Adrenal gland (tissue), 9 donors: ENCODE measurements at regions not wholly inside any gene's neighbourhood (a gene's known extent, or its start where the extent isn't known, plus 50 kb on each side); places are given as distances from the start of the nearest gene placed in this dataset.

Experiments used
- DNase-seq, 7 donors: peaks; one replicate each; pipeline ENCODE4 v3.0.0-alpha.2; 2019 to 2020
- H3K27ac ChIP-seq, 5 donors: fragments of 200-600 bp; sonication (generic) in 4 of 5; 1 replicate in 3 of 5; 2 replicates in 2 of 5; pipeline versions ENCODE4 v1.5.1 to v1.8.0; 2016 to 2020; ENCODE audit warnings: mild to moderate bottlenecking in 1 of 5
- H3K27me3 ChIP-seq: fragments of 200-600 bp; 2 replicates; pipeline ENCODE4 v1.8.0; 2021
- H3K36me3 ChIP-seq, 2 donors: fragments of 200-600 bp; replicated peaks in 1 of 2; 1 replicate in 1 of 2; 2 replicates in 1 of 2; pipeline versions ENCODE4 v1.5.1 to v1.8.0; 2018 to 2022
- H3K4me1 ChIP-seq, 2 donors: fragments of 200-600 bp; replicated peaks in 1 of 2; 1 replicate in 1 of 2; 2 replicates in 1 of 2; pipeline versions ENCODE4 v1.5.1 to v1.8.0; 2018 to 2021
- H3K4me3 ChIP-seq, 4 donors: fragments of 200-600 bp; sonication (generic) in 3 of 4; one replicate each; pipeline ENCODE4 v1.5.1; 2016 to 2018
- H3K9me3 ChIP-seq, 3 donors: fragments of 200-600 bp; sonication (generic) in 1 of 3; replicated peaks in 1 of 3; 1 replicate in 2 of 3; 2 replicates in 1 of 3; pipeline versions ENCODE4 v1.5.1 to v1.8.0; 2016 to 2021
- CTCF ChIP-seq, 6 experiments: fragments of 450-650 bp in 4 of 6; fragments of 200-600 bp in 2 of 6; sonication (generic) in 1 of 6; IDR thresholded peaks; 1 replicate in 5 of 6; 2 replicates in 1 of 6; pipeline versions ENCODE4 v1.5.1 to v1.8.0; 2016 to 2021; ENCODE audit warnings: antibody characterized with exemption in 6 of 6, mild to moderate bottlenecking in 2 of 6, moderate library complexity in 1 of 6
- POLR2A ChIP-seq, 2 donors: fragments of 450-650 bp; IDR thresholded peaks; one replicate each; pipeline ENCODE4 v1.6.1; 2017; ENCODE audit warnings: antibody characterized with exemption in 2 of 2, mild to moderate bottlenecking in 2 of 2, moderate library complexity in 1 of 2
- WGBS, 4 donors: extraction: QIAGEN DNeasy Blood & Tissue Kit in 2 of 4; methylation state at CpG; one replicate each; pipeline versions ENCODE4 v1.1.5 to v1.1.7; 2013 to 2017; 5-methylcytosine and 5-hydroxymethylcytosine counted together
- intact Hi-C, 2 donors: fragments of 100-400 bp; cut with DNase I; formaldehyde crosslinking; loops; one replicate each; pipeline versions ENCODE4 v1.14.1 to v1.15.0; 2022 to 2023
- donor health status: healthy with polysubstance abuse.
- donor health status: Bipolar disorder and iron deficiency.
- donor health status: DM: yes; HTN: yes; CAD: no.
- donor health status: DM: no; HTN: no; CAD: no.
- donor health status: DM: no; HTN: no; CAD: no.

DNA sequence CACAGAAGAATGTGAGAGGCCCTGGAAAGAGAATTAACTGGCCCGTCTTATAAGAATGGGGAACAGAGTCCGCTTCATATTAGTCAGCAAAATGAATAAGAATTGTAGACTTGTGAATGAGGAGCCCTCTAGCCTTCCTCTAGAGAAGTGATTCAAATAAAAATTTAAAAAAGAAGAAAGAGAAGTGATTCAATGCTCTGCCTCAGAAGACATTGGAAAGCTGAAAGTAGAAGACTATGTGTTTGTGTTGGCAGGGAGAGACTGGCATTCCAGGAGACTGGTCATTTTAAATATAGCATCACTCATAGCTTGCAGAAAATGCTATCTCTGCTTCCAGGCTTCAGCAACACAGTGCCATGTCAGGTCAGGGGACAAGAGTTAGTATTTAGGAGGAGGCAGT lies 190.6 kb upstream of the HS3ST3A1 start:
- Histone ChIP-seq H3K4me1 (no peaks in the 10 kb centered on the region), H3K9me3 (no peaks in the 10 kb centered on the region), H3K27me3 (no peaks in the 10 kb centered on the region), H3K36me3 (no peaks in the 10 kb centered on the region), H3K4me3 (no peak overlapping the region), H3K27ac (no peak overlapping the region)
- DNase-seq, result no peak
- intact Hi-C loops, result no loop called here
- WGBS, 4 donors, result 48 to 72% (median 66%) methylated on average over 2 of the region's 2 CpGs
- no peak for TF ChIP-seq POLR2A (IDR thresholded peaks at IDR 0.05)
- TF ChIP-seq CTCF (IDR thresholded peaks at IDR 0.05), result no peak

DNA sequence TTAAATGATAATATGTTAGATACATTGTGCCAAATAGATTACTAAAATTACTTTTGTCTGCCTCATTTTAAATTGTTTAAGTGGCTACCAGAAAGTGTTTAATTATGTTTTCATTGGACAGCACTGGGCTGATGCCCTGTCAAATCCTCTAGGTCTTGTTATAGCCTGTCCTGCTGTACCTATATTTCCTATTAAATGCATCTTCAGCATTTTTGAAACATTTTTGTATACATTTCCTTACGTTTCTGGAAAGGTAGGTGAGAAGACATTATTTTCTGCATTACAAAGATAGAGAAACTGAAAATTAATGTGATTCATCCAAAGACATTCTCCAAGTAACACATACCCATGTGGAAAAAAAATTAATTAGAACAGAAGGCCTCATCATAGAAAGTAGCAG lies 192.2 kb upstream of the HS3ST3A1 start:
- intact Hi-C loops, result no loop called here
- no peak overlapping the region for H3K27ac ChIP-seq
- H3K9me3 ChIP-seq, result no peaks in the 10 kb centered on the region
- no peak overlapping the region for H3K4me3 ChIP-seq
- TF ChIP-seq POLR2A (IDR thresholded peaks at IDR 0.05) (no peak), CTCF (IDR thresholded peaks at IDR 0.05) (no peak)
- no peak for DNase-seq
- 67 to 90% (median 69%) methylated on average over 1 of the region's 1 CpG for WGBS, 4 donors
- H3K4me1 ChIP-seq, result no peaks in the 10 kb centered on the region
- H3K27me3 ChIP-seq, result no peaks in the 10 kb centered on the region
- no peaks in the 10 kb centered on the region for H3K36me3 ChIP-seq

DNA sequence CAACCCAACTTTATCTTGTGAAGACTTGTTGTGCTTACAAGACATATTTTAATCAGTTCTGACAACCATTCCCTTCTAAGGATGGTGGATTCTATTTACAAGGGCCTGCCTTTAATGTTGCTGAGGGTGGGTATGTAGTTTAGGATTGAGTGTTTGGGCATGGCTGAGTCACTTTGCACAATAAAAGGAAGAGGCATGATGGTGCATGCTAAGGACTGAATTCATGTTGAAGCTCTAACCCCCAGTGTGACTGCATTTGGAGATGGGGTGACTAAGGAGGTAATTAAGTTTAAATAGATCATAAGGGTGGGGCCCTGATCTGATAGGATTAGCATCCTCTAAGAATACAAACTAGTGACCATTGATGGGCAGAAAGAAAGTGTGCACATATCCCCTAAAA lies 196.1 kb upstream of the HS3ST3A1 start:
- no peak for DNase-seq
- no peaks in the 10 kb centered on the region for H3K9me3 ChIP-seq
- intact Hi-C loops, result no loop called here
- no peaks in the 10 kb centered on the region for H3K36me3 ChIP-seq
- H3K27ac ChIP-seq, result no peak overlapping the region
- no peaks in the 10 kb centered on the region for H3K4me1 ChIP-seq
- TF ChIP-seq POLR2A (IDR thresholded peaks at IDR 0.05) (no peak), CTCF (IDR thresholded peaks at IDR 0.05) (no peak)
- H3K4me3 ChIP-seq, result no peak overlapping the region
- H3K27me3 ChIP-seq, result no peaks in the 10 kb centered on the region

GRCh38 chr17:13806092-13806491 lies 204.4 kb upstream of the HS3ST3A1 start:
- no peak for DNase-seq
- 53 to 68% (median 58%) methylated on average over 5 of the region's 5 CpGs for WGBS, 4 donors
- Histone ChIP-seq H3K4me1 (no peaks in the 10 kb centered on the region), H3K9me3 (no peaks in the 10 kb centered on the region), H3K4me3 (no peak overlapping the region), H3K36me3 (no peaks in the 10 kb centered on the region), H3K27me3 (no peaks in the 10 kb centered on the region), H3K27ac (no peak overlapping the region)
- intact Hi-C loops, result no loop called here
- TF ChIP-seq POLR2A (IDR thresholded peaks at IDR 0.05) (no peak), CTCF (IDR thresholded peaks at IDR 0.05) (no peak)
